K562 (cell line): ENCODE measurements at regions not wholly inside any gene's neighbourhood (a gene's known extent, or its start where the extent isn't known, plus 50 kb on each side); places are given as distances from the start of the nearest gene placed in this dataset.

Experiments
- ATAC-seq: fragments of 200-7000 bp; cut with Tn5 transposase; 3 replicates; pipeline ENCODE4 v1.9.1; 2020; ENCODE audit warnings: moderate library complexity
- BruUV-seq: library from RNA; stranded (reverse); fragments of 400-500 nt; replicated peaks from 2 replicates; lab custom pipeline; 2021; lab: Mats Ljungman, UMichigan
- CTCF ChIA-PET: fragments of 300-600 bp; formaldehyde crosslinking; extraction: SDS; loops from one replicate; lab custom pipeline; 2021; ENCODE audit warnings: low intra/inter-chr PET ratio; lab: Yijun Ruan, JAX
- POLR2A ChIA-PET: fragments of 300-600, 350-650 bp; sonication (Branson Sonifier 250); formaldehyde crosslinking; extraction: SDS; loops from one replicate; lab custom pipeline; 2021; ENCODE audit warnings: antibody characterized with exemption, inconsistent platforms; lab: Yijun Ruan, JAX
- DNase-seq, 4 experiments: peaks; one replicate each; pipeline versions ENCODE4 v3.0.0 to v3.0.0-alpha.2; 2011 to 2018; ENCODE audit warnings: low spot score in 3 of 4, mixed read lengths in 3 of 4; ENCODE audit errors: extremely low read depth in 1 of 4
- FAIRE-seq: peaks from 2 replicates; lab custom pipeline; 2011; peaks lifted over from hg19 to GRCh38; lab: Jason Lieb, UNC
- H2AFZ ChIP-seq: 2 replicates; pipeline ENCODE4 v1.6.0; 2011; ENCODE audit warnings: low read depth, low read length, control low read depth, inconsistent platforms
- H3K27ac ChIP-seq: fragments of 200-600 bp; 3 replicates; pipeline ENCODE4 v1.8.0; 2011; ENCODE audit warnings: low read depth, mild to moderate bottlenecking, control low read depth, inconsistent platforms, low read length, moderate library complexity, mixed read lengths; ENCODE audit errors: extremely low read depth
- H3K27me3 ChIP-seq, 2 experiments: fragments of 300-600 bp in 1 of 2; 2 replicates in 1 of 2; 3 replicates in 1 of 2; pipeline versions ENCODE4 v1.6.0 to v1.8.0; 2011; ENCODE audit warnings: inconsistent platforms in 2 of 2, low read length in 2 of 2, mild to moderate bottlenecking in 1 of 2, mixed read lengths in 1 of 2, moderate library complexity in 1 of 2; ENCODE audit not compliant: control insufficient read depth in 2 of 2, insufficient read depth in 2 of 2
- H3K36me3 ChIP-seq: fragments of 300-600 bp; 3 replicates; pipeline ENCODE4 v1.8.0; 2011; ENCODE audit warnings: mild to moderate bottlenecking, low read length, inconsistent platforms; ENCODE audit not compliant: control insufficient read depth, insufficient read depth
- H3K4me1 ChIP-seq, 2 experiments: fragments of 200-600 bp in 1 of 2; replicated peaks in 1 of 2; 2 replicates in 1 of 2; 3 replicates in 1 of 2; pipeline versions ENCODE4 v1.5.1 to v1.8.0; 2011; ENCODE audit warnings: inconsistent platforms in 2 of 2, low read length in 2 of 2, mild to moderate bottlenecking in 1 of 2, mixed read lengths in 1 of 2, moderate library complexity in 1 of 2; ENCODE audit not compliant: control insufficient read depth in 2 of 2, insufficient read depth in 2 of 2
- H3K4me2 ChIP-seq: 2 replicates; pipeline ENCODE4 v1.6.1; 2011; ENCODE audit warnings: low read length, control low read depth, inconsistent platforms, mixed read lengths; ENCODE audit not compliant: insufficient read depth
- H3K4me3 ChIP-seq: fragments of 200-600 bp; sonication (generic), shearing (Covaris generic); 2 replicates; pipeline ENCODE4 v1.5.1; 2016; ENCODE audit warnings: control low read depth, inconsistent platforms
- H3K79me2 ChIP-seq: fragments of 200-600 bp; 3 replicates; pipeline ENCODE4 v1.8.0; 2011; ENCODE audit warnings: low read length, inconsistent platforms; ENCODE audit not compliant: control insufficient read depth, insufficient read depth
- H3K9ac ChIP-seq, 2 experiments: 2 replicates each; pipeline versions ENCODE4 v1.6.0 to v1.6.1; 2011; ENCODE audit warnings: low read depth in 2 of 2, low read length in 2 of 2, control low read depth in 1 of 2, inconsistent platforms in 1 of 2, mild to moderate bottlenecking in 1 of 2, mixed read lengths in 1 of 2; ENCODE audit not compliant: insufficient read depth in 1 of 2
- H3K9me1 ChIP-seq: one replicate; pipeline ENCODE4 v1.6.0; 2011; ENCODE audit warnings: inconsistent platforms, mild to moderate bottlenecking, low read length, moderate library complexity; ENCODE audit not compliant: control insufficient read depth, insufficient read depth
- H3K9me3 ChIP-seq: replicated peaks from 2 replicates; pipeline ENCODE4 v1.5.1; 2011; ENCODE audit warnings: low read depth, low read length, inconsistent platforms; ENCODE audit not compliant: control insufficient read depth, insufficient read depth
- H4K20me1 ChIP-seq: replicated peaks from 2 replicates; pipeline ENCODE4 v1.6.1; 2011; ENCODE audit warnings: low read length, inconsistent platforms, mixed read lengths; ENCODE audit not compliant: control insufficient read depth, insufficient read depth
- DNMT1 ChIP-seq: fragments of 450-650 bp; IDR thresholded peaks from 2 replicates; pipeline ENCODE4 v1.6.1; 2016; ENCODE audit warnings: antibody characterized with exemption, mild to moderate bottlenecking
- DPF2 ChIP-seq: fragments of 450-650 bp; IDR thresholded peaks from 2 replicates; pipeline ENCODE4 v1.6.1; 2016
- EP400 ChIP-seq: fragments of 450-650 bp; IDR thresholded peaks from 2 replicates; pipeline ENCODE4 v1.6.1; 2017; ENCODE audit warnings: antibody characterized with exemption, mild to moderate bottlenecking, moderate library complexity
- ESRRA ChIP-seq: fragments of 450-650 bp; IDR thresholded peaks from 2 replicates; pipeline ENCODE4 v1.6.1; 2014; ENCODE audit warnings: low read depth, mild to moderate bottlenecking, moderate library complexity, borderline replicate concordance
- GABPB1 ChIP-seq: sonication (generic); formaldehyde crosslinking; IDR thresholded peaks from 2 replicates; pipeline ENCODE4 v1.8.0; 2022; ENCODE audit warnings: mild to moderate bottlenecking, missing genetic modification reagents
- GTF2B ChIP-seq: IDR thresholded peaks from 2 replicates; pipeline ENCODE4 v1.6.1; 2011; ENCODE audit not compliant: insufficient read length; ENCODE audit errors: extremely low read depth
- HOXB6 ChIP-seq: fragments of 250-450 bp; sonication (Bioruptor Pico); IDR thresholded peaks from 2 replicates; pipeline ENCODE4 v1.5.1; 2022; ENCODE audit warnings: mild to moderate bottlenecking, borderline replicate concordance
- JUND ChIP-seq, 2 experiments: IDR thresholded peaks; 2 replicates in 1 of 2; 3 replicates in 1 of 2; pipeline ENCODE4 v1.6.1; 2011; ENCODE audit warnings: borderline replicate concordance in 2 of 2, low read depth in 2 of 2, low read length in 2 of 2, improper control_type of control experiment in 1 of 2, missing biosample characterization in 1 of 2, missing genetic modification characterization in 1 of 2, missing genetic modification reagents in 1 of 2
- KLF13 ChIP-seq: fragments of 450-650 bp; IDR thresholded peaks from 2 replicates; pipeline ENCODE4 v1.6.1; 2016; ENCODE audit warnings: missing genetic modification characterization, low read depth, mild to moderate bottlenecking, missing compliant biosample characterization, moderate library complexity, borderline replicate concordance
- MAFG ChIP-seq: fragments of 450-650 bp; conservative IDR thresholded peaks from 2 replicates; pipeline ENCODE4 v1.6.1; 2016; ENCODE audit warnings: missing genetic modification characterization, missing compliant biosample characterization
- NCOA1 ChIP-seq: fragments of 450-650 bp; IDR thresholded peaks from 2 replicates; pipeline ENCODE4 v1.6.1; 2016; ENCODE audit warnings: low read depth
- NR3C1 ChIP-seq: sonication (generic); formaldehyde crosslinking; IDR thresholded peaks from 2 replicates; pipeline ENCODE4 v1.8.1; 2022; ENCODE audit warnings: missing genetic modification reagents
- SMARCC2 ChIP-seq: fragments of 450-650 bp; IDR thresholded peaks from 2 replicates; pipeline ENCODE4 v1.6.1; 2017; ENCODE audit warnings: antibody characterized with exemption, moderate library complexity, mild to moderate bottlenecking, low read depth
- SREBF2 ChIP-seq: sonication (generic); formaldehyde crosslinking; IDR thresholded peaks from 2 replicates; pipeline ENCODE4 v1.4.0; 2020; ENCODE audit warnings: mild to moderate bottlenecking, missing genetic modification reagents
- YBX1 ChIP-seq: fragments of 450-650 bp; IDR thresholded peaks from 2 replicates; pipeline ENCODE4 v1.7.1; 2016; ENCODE audit warnings: mild to moderate bottlenecking
- ZBTB12 ChIP-seq: fragments of 250-450 bp; sonication (Bioruptor Pico); IDR thresholded peaks from 2 replicates; pipeline ENCODE4 v1.4.0; 2020
- ZNF263 ChIP-seq: sonication (generic); formaldehyde crosslinking; IDR thresholded peaks from 2 replicates; pipeline ENCODE4 v1.8.0; 2022; ENCODE audit warnings: mild to moderate bottlenecking, missing genetic modification reagents, borderline replicate concordance
- ZNF408 ChIP-seq: fragments of 250-450 bp; sonication (Bioruptor Pico); IDR thresholded peaks from 2 replicates; pipeline ENCODE4 v1.4.0; 2020; ENCODE audit warnings: low read depth, mild to moderate bottlenecking, moderate library complexity
- WGBS: fragments of 100-300 bp; shearing (Covaris generic); methylation state at CpG from one replicate; pipeline ENCODE4 v1.1.6; 2016; ENCODE audit warnings: low coverage, mixed read lengths; ENCODE audit not compliant: insufficient coverage; ENCODE audit errors: missing lambda C conversion rate; 5-methylcytosine and 5-hydroxymethylcytosine counted together
- in situ Hi-C: fragments of 300-500 bp; cut with MboI; formaldehyde crosslinking; loops from 4 replicates; pipeline ENCODE4 v1.15.0; 2018; ENCODE audit warnings: inconsistent platforms, mixed read lengths
- intact Hi-C: fragments of 100-400 bp; cut with micrococcal nuclease; formaldehyde crosslinking; loops from 2 replicates; pipeline ENCODE4 v1.14.2; 2022

- ChIA-PET POLR2A (no interaction called here), CTCF (no interaction called here)
- no peak overlapping the region for H2AFZ ChIP-seq
- BruUV-seq: no TSS peak
- no peaks in the 10 kb centered on the region for H3K9me3 ChIP-seq
- TF ChIP-seq GABPB1 (CRISPR knock-in tag): no peak
- no peak for TF ChIP-seq MAFG (tag)
- TF ChIP-seq ZNF263 (CRISPR knock-in tag): no peak
- no peak for TF ChIP-seq SREBF2 (CRISPR knock-in tag)
- TF ChIP-seq SMARCC2: no peak
- TF ChIP-seq DNMT1: no peak
- no peak for TF ChIP-seq NCOA1
- TF ChIP-seq JUND (IDR thresholded peaks at IDR 0.05; ENCODE audit: borderline replicate concordance, low read depth, low read length): no peak
- TF ChIP-seq JUND (tag; IDR thresholded peaks at IDR 0.05; ENCODE audit: borderline replicate concordance, low read depth, low read length): no peak
- no peak for TF ChIP-seq YBX1
- no peak for TF ChIP-seq KLF13 (tag)
- no peak for TF ChIP-seq HOXB6 (CRISPR knock-in tag)
- TF ChIP-seq ZBTB12 (CRISPR knock-in tag): no peak
- no peak for TF ChIP-seq ESRRA
- TF ChIP-seq DPF2: no peak
- TF ChIP-seq NR3C1: no peak
- no peak for TF ChIP-seq EP400
- no peak for TF ChIP-seq GTF2B
- TF ChIP-seq ZNF408: no peak
- no peak overlapping the region for H3K4me2 ChIP-seq
- no peak for DNase-seq
- in situ Hi-C loops (no loop called here), intact Hi-C loops (no loop called here)
- no peaks in the 10 kb centered on the region for H4K20me1 ChIP-seq
- no peak overlapping the region for H3K27ac ChIP-seq
- ATAC-seq: no peak
- WGBS: 0% methylated on average over 4 of the region's 4 CpGs
- no peaks in the 10 kb centered on the region for H3K79me2 ChIP-seq
- H3K9me1 ChIP-seq: no peaks in the 10 kb centered on the region
- no peak overlapping the region for H3K4me3 ChIP-seq
- no peaks in the 10 kb centered on the region for H3K4me1 ChIP-seq
- no peaks in the 10 kb centered on the region for H3K36me3 ChIP-seq
- H3K9ac ChIP-seq: no peak overlapping the region
- no peak for FAIRE-seq
- H3K27me3 ChIP-seq: no peaks in the 10 kb centered on the region
Observed at GRCh38 chr10:9238041-9238440, 1183.6 kb downstream of the GATA3 start.
